GM23338 (cell line): ENCODE measurements at regions not wholly inside any gene's neighbourhood (a gene's known extent, or its start where the extent isn't known, plus 50 kb on each side); places are given as distances from the start of the nearest gene placed in this dataset.

Experiments
- ATAC-seq: fragments of 200-7000 bp; cut with Tn5 transposase; 3 replicates; pipeline ENCODE4 v1.9.1; 2020
- DNase-seq: peaks from one replicate; pipeline ENCODE4 v3.0.0-alpha.2; 2015; ENCODE audit warnings: low spot score
- H2AFZ ChIP-seq: fragments of 200-600 bp; sonication (generic); 2 replicates; pipeline ENCODE4 v1.8.0; 2016; ENCODE audit warnings: antibody characterized with exemption, mild to moderate bottlenecking, moderate library complexity
- H3F3A ChIP-seq: fragments of 200-600 bp; sonication (generic); replicated peaks from 2 replicates; pipeline ENCODE4 v1.8.0; 2017; ENCODE audit warnings: antibody characterized with exemption, mixed run types, low read depth
- H3K27ac ChIP-seq: fragments of 200-600 bp; sonication (generic); 2 replicates; pipeline ENCODE4 v1.6.1; 2016; ENCODE audit warnings: low read depth
- H3K27me3 ChIP-seq: fragments of 200-600 bp; sonication (generic); 2 replicates; pipeline ENCODE4 v1.8.0; 2016; ENCODE audit warnings: mild to moderate bottlenecking, mixed run types, moderate library complexity; ENCODE audit not compliant: insufficient read depth
- H3K36me3 ChIP-seq: fragments of 200-600 bp; sonication (generic); 2 replicates; pipeline ENCODE4 v1.8.0; 2016; ENCODE audit warnings: mild to moderate bottlenecking; ENCODE audit not compliant: insufficient read depth
- H3K4me1 ChIP-seq: fragments of 200-600 bp; sonication (generic); 2 replicates; pipeline ENCODE4 v1.8.0; 2016; ENCODE audit warnings: mild to moderate bottlenecking, moderate library complexity; ENCODE audit not compliant: insufficient read depth
- H3K4me2 ChIP-seq: fragments of 200-600 bp; sonication (generic); 2 replicates; pipeline ENCODE4 v1.7.1; 2017; ENCODE audit warnings: mixed run types
- H3K4me3 ChIP-seq: fragments of 200-600 bp; sonication (generic); 2 replicates; pipeline ENCODE4 v1.6.1; 2016; ENCODE audit warnings: mixed run types
- H3K79me2 ChIP-seq: fragments of 200-600 bp; sonication (generic); replicated peaks from 2 replicates; pipeline ENCODE4 v1.8.0; 2017; ENCODE audit warnings: mild to moderate bottlenecking; ENCODE audit not compliant: insufficient read depth
- H3K9me2 ChIP-seq: fragments of 200-600 bp; sonication (generic); 2 replicates; pipeline ENCODE4 v1.8.0; 2017; ENCODE audit not compliant: insufficient read depth
- H4K20me1 ChIP-seq: fragments of 200-600 bp; sonication (generic); replicated peaks from 2 replicates; pipeline ENCODE4 v1.8.0; 2017; ENCODE audit warnings: mild to moderate bottlenecking; ENCODE audit not compliant: insufficient read depth
- H3K27ac Mint-ChIP-seq: 2 replicates; pipeline ENCODE4 v1.8.0; 2020; ENCODE audit warnings: inconsistent platforms, mild to moderate bottlenecking, moderate library complexity, mixed read lengths
- H3K27me3 Mint-ChIP-seq: 3 replicates; pipeline ENCODE4 v1.8.0; 2022; ENCODE audit warnings: low read depth, mild to moderate bottlenecking, moderate library complexity, mixed read lengths, inconsistent platforms; ENCODE audit not compliant: insufficient read depth, poor library complexity
- H3K36me3 Mint-ChIP-seq: 3 replicates; pipeline ENCODE4 v1.8.0; 2021; ENCODE audit warnings: low read depth, mild to moderate bottlenecking, inconsistent platforms, moderate library complexity, mixed read lengths
- H3K4me1 Mint-ChIP-seq: 3 replicates; pipeline ENCODE4 v1.8.0; 2020; ENCODE audit warnings: mild to moderate bottlenecking, inconsistent platforms, mixed read lengths
- H3K4me3 Mint-ChIP-seq: 3 replicates; pipeline ENCODE4 v1.8.0; 2021; ENCODE audit warnings: moderate library complexity, mild to moderate bottlenecking, inconsistent platforms, mixed read lengths
- H3K9me3 Mint-ChIP-seq: 3 replicates; pipeline ENCODE4 v1.8.0; 2020; ENCODE audit warnings: moderate library complexity, mild to moderate bottlenecking, inconsistent platforms, mixed read lengths
- CTCF ChIP-seq, 2 experiments: fragments of 200-600 bp in 1 of 2; sonication (generic) in 1 of 2; conservative IDR thresholded peaks; 2 replicates each; pipeline versions ENCODE4 v1.5.1 to v1.6.1; 2016 to 2017; ENCODE audit warnings: antibody characterized with exemption in 2 of 2, low read depth in 2 of 2, mild to moderate bottlenecking in 2 of 2, moderate library complexity in 1 of 2
- JUNB ChIP-seq: IDR thresholded peaks from one replicate; pipeline ENCODE4 v1.6.1; 2016; ENCODE audit warnings: antibody characterized with exemption; ENCODE audit not compliant: unreplicated experiment
- NANOG ChIP-seq: IDR thresholded peaks from 2 replicates; pipeline ENCODE4 v1.6.1; 2016; ENCODE audit warnings: antibody characterized with exemption, borderline replicate concordance
- REST ChIP-seq: IDR thresholded peaks from one replicate; pipeline ENCODE4 v1.6.1; 2018; ENCODE audit warnings: antibody characterized with exemption; ENCODE audit not compliant: unreplicated experiment
- STAT1 ChIP-seq: IDR thresholded peaks from one replicate; pipeline ENCODE4 v1.6.1; 2016; ENCODE audit warnings: antibody characterized with exemption; ENCODE audit not compliant: unreplicated experiment
- ZNF114 ChIP-seq: fragments of 250-450 bp; sonication (Bioruptor Pico); IDR thresholded peaks from 2 replicates; pipeline ENCODE4 v1.5.0; 2020; ENCODE audit warnings: mild to moderate bottlenecking, moderate library complexity
- ZNF462 ChIP-seq: fragments of 250-450 bp; sonication (Bioruptor Pico); IDR thresholded peaks from 2 replicates; pipeline ENCODE4 v1.5.0; 2020; ENCODE audit warnings: mild to moderate bottlenecking, moderate library complexity

GRCh38 chr11:8794126-8794525 is 111.5 kb downstream of the RPL27A start:
- no peaks in the 10 kb centered on the region for H3K36me3 ChIP-seq
- peaks cover under 1% of the 10 kb centered on the region; the same call in 1 of the 2 replicates for H3K9me2 ChIP-seq

More at GRCh38 chr11:8794126-8794525, 111.5 kb downstream of the RPL27A start:
- no peaks in the 10 kb centered on the region for H3F3A ChIP-seq
- no peak overlapping the region for H3K4me2 ChIP-seq
- Mint-ChIP-seq H3K4me1 (peaks cover 25% of the 10 kb centered on the region), H3K36me3 (no peaks in the 10 kb centered on the region), H3K9me3 (no peaks in the 10 kb centered on the region), H3K4me3 (no peak overlapping the region), H3K27me3 (peaks cover 3% of the 10 kb centered on the region), H3K27ac (peak overlapping the region; percentile 32; the same call in 1 of the 2 replicates)
- H3K4me1 ChIP-seq, result peaks cover 4% of the 10 kb centered on the region
- H4K20me1 ChIP-seq, result no peaks in the 10 kb centered on the region
- ATAC-seq (no peak), DNase-seq (no peak)
- TF ChIP-seq ZNF114 (CRISPR knock-in tag) (no peak), CTCF (conservative IDR thresholded peaks at IDR 0.05; ENCODE audit: low read depth in 2 of 2) (no peak), NANOG (no peak), ZNF462 (CRISPR knock-in tag) (no peak), STAT1 (no peak), REST (no peak), JUNB (no peak)
- no peaks in the 10 kb centered on the region for H3K27me3 ChIP-seq
- no peak overlapping the region for H2AFZ ChIP-seq
- H3K4me3 ChIP-seq, result no peak overlapping the region
- no peak overlapping the region for H3K27ac ChIP-seq
- no peaks in the 10 kb centered on the region for H3K79me2 ChIP-seq
